Epithelial cell of proximal tubule (primary cell): ENCODE measurements at regions not wholly inside any gene's neighbourhood (a gene's known extent, or its start where the extent isn't known, plus 50 kb on each side); places are given as distances from the start of the nearest gene placed in this dataset.

Source experiments
- DNase-seq: peaks from one replicate; pipeline ENCODE4 v3.0.0-alpha.2; 2011; ENCODE audit warnings: low read depth
- H3K4me3 ChIP-seq: 2 replicates; pipeline ENCODE4 v1.5.1; 2011; ENCODE audit warnings: low read depth, mild to moderate bottlenecking, low read length
- TF ChIP-seq, protein P1 (sequence below): conservative IDR thresholded peaks from 2 replicates; pipeline ENCODE4 v1.5.1; 2012; ENCODE audit warnings: low read depth, mild to moderate bottlenecking, low read length

DNA sequence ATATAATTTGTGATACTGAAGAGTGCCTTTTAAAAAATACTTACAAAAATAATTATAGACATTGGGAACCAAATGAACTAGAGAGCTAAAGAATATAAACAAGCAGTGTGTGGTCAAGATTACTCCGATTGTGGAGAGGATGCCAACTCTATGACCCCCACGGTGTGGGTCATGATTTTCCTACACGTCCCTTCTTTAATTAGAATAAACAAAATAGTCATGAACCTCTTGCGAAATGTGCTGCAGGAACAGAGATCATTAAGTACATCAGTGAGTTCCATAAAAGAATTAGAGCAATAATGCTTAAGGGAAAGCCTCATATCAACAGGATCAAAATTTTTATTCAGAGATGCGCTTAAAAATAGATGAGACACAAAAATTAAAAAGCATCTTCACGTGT is 476.6 kb upstream of the ROBO1 start:
- DNase-seq, result no peak
- H3K4me3 ChIP-seq, result no peak overlapping the region
- TF ChIP-seq, protein P1, sequence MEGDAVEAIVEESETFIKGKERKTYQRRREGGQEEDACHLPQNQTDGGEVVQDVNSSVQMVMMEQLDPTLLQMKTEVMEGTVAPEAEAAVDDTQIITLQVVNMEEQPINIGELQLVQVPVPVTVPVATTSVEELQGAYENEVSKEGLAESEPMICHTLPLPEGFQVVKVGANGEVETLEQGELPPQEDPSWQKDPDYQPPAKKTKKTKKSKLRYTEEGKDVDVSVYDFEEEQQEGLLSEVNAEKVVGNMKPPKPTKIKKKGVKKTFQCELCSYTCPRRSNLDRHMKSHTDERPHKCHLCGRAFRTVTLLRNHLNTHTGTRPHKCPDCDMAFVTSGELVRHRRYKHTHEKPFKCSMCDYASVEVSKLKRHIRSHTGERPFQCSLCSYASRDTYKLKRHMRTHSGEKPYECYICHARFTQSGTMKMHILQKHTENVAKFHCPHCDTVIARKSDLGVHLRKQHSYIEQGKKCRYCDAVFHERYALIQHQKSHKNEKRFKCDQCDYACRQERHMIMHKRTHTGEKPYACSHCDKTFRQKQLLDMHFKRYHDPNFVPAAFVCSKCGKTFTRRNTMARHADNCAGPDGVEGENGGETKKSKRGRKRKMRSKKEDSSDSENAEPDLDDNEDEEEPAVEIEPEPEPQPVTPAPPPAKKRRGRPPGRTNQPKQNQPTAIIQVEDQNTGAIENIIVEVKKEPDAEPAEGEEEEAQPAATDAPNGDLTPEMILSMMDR, result no peak

DNA sequence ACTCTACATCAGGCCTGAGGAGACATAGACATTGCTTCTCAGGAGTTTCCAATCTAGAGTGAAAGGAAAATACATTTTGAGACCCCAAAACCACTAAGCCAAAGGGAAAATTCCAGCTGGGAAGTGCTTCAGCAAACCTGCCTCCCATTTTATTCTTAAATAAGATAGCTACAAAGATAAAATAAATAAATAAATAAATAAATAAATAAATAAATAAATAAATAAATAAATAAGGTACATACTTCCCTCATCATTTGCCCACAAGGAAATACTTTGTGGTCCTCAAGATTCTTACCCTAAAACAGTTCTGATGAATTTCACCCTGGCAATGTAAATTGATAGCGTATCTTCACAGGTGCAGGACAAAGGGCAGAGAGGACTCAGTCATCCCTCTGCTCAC is 474.0 kb upstream of the ROBO1 start:
- TF ChIP-seq, protein P1, result no peak
- H3K4me3 ChIP-seq, result no peak overlapping the region
- no peak for DNase-seq

DNA sequence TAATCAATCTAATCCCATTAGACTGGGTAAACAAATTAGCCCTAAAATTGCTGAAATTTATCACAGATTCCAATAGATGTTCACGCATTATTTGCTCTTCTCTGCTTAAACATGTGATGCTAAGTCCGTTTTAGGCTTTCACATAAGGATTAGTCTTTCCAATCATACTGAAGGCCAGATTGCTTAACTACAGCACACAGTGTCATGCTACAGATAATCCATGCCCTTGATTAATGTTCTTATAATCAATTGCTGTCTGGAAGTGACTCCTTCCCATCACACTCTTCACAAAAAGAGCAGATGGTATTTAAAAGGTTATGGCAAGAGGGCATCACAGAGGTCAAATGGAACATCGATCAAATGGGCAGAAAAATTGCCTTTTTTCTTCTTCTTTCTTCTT is 471.5 kb upstream of the ROBO1 start:
- TF ChIP-seq, protein P1, result no peak
- no peak for DNase-seq
- H3K4me3 ChIP-seq, result no peak overlapping the region

DNA sequence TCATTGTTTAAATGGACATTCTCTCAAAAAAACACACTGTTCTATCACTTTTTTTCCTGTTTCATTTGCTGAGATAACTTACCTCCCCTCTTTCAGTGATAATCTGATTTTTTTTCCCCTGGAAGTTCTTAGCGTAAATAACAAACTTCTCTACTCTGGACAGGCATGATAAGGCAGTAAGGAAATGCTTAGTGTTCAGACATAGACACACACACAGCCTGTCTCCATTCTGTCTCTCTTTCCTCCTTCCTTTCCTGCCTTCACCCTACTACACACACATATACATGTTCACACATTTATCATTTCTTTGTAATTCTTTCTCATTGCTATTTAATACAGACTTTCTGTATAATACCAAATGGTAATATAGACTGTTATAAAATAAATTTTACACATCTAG is 470.8 kb upstream of the ROBO1 start:
- H3K4me3 ChIP-seq, result no peak overlapping the region
- TF ChIP-seq, protein P1, result no peak
- no peak for DNase-seq

DNA sequence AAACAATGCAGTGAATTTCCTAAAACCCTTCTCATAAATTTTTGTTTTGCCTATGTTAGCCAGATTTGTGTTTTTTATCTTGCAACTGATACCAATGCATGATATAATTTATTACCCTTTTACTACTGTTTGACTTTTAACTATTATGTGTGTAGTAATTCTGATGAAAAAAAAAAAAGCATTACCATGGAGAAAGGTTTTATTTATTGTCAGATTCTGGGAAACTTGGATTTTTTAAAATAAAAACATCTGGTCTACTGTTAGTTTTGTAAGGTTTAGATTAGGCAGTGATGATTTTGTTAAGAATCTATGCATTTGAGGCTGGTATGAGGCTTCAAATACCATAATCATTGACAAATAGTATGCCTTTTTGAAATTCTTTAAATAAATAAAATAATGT is 470.4 kb upstream of the ROBO1 start:
- no peak for DNase-seq
- H3K4me3 ChIP-seq, result no peak overlapping the region
- TF ChIP-seq, protein P1, result no peak

DNA sequence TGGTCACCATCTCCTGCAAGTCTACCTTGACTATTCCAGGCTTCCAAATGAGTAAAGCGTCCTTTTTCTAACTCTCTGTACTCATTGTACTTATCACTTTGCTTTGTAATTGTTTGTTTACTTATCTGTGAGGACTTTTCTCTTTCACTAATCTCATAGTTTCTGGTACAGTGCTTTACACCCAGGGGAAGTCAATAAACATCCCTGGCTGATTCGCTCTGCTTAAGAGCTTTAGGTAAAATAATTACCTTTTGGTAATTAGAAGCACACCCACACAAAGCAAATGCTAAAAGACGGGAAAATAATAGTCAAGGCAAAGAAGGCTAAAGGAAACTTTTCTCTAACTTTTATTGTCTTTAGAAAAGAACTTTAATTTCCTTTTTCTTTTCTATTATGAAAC is 466.9 kb upstream of the ROBO1 start:
- TF ChIP-seq, protein P1, result no peak
- DNase-seq, result no peak
- H3K4me3 ChIP-seq, result no peak overlapping the region

DNA sequence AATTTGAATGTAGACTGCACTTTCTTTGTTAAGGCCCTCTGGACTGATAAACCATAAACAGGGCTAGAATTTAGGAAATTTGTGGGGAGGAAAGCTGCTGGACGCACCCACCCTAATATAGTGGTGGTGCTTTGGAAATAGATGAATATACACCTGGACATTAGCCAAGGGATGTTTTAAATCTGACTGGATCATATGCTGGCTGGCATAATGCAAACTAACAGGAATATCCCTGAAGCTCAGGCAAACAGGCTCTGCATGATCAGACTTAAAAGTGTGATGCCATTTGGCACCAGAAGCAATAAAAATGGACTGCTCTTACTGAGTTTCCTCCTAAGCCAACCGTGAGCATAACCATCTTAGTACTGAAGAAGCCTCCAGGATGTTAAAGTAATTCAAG is 465.8 kb upstream of the ROBO1 start:
- DNase-seq, result no peak
- H3K4me3 ChIP-seq, result no peak overlapping the region
- TF ChIP-seq, protein P1, result no peak
